HFF-Myc (cell line): ENCODE measurements at regions not wholly inside any gene's neighbourhood (a gene's known extent, or its start where the extent isn't known, plus 50 kb on each side); places are given as distances from the start of the nearest gene placed in this dataset.

ENCODE experiments used
- DNase-seq: peaks from one replicate; pipeline ENCODE4 v3.0.0-alpha.2; 2011; ENCODE audit warnings: low read depth; ENCODE audit errors: extremely low read depth
- H3K4me3 ChIP-seq: replicated peaks from 2 replicates; pipeline ENCODE4 v1.5.1; 2011; ENCODE audit warnings: low read depth, mild to moderate bottlenecking, control low read depth, low read length
- CTCF ChIP-seq: IDR thresholded peaks from 2 replicates; pipeline ENCODE4 v1.5.1; 2012; ENCODE audit warnings: mild to moderate bottlenecking, low read depth, low read length, control low read depth; ENCODE audit errors: missing control alignments

GRCh38 chr18:52054324-52054723 is 285.7 kb upstream of the DCC start:
- DNase-seq: no peak
- no peak overlapping the region for H3K4me3 ChIP-seq
- no peak for TF ChIP-seq CTCF

- no peak for DNase-seq
- no peak overlapping the region for H3K4me3 ChIP-seq
- no peak for TF ChIP-seq CTCF
Measured at GRCh38 chr18:52060607-52061304, 279.2 kb upstream of the DCC start.

- DNase-seq: no peak
- H3K4me3 ChIP-seq: no peak overlapping the region
- TF ChIP-seq CTCF: no peak
Measured at GRCh38 chr18:52063923-52064322, 276.1 kb upstream of the DCC start.

- DNase-seq: no peak
- H3K4me3 ChIP-seq: no peak overlapping the region
- TF ChIP-seq CTCF: no peak
Measured at GRCh38 chr18:52069201-52069600, 270.8 kb upstream of the DCC start.

GRCh38 chr18:52070291-52070756 is 269.7 kb upstream of the DCC start:
- TF ChIP-seq CTCF: no peak
- no peak for DNase-seq
- no peak overlapping the region for H3K4me3 ChIP-seq

GRCh38 chr18:52077251-52077983 is 262.6 kb upstream of the DCC start:
- TF ChIP-seq CTCF: no peak
- no peak overlapping the region for H3K4me3 ChIP-seq
- DNase-seq: no peak

GRCh38 chr18:52082246-52082645 is 257.8 kb upstream of the DCC start:
- no peak for TF ChIP-seq CTCF
- no peak overlapping the region for H3K4me3 ChIP-seq
- DNase-seq: no peak
